Right cardiac atrium (tissue), 5 donors: ENCODE measurements at regions not wholly inside any gene's neighbourhood (a gene's known extent, or its start where the extent isn't known, plus 50 kb on each side); places are given as distances from the start of the nearest gene placed in this dataset.

ENCODE experiments used
- ATAC-seq, 2 donors: fragments of 200-7000 bp; cut with Tn5 transposase; one replicate each; pipeline versions ENCODE4 v1.8.0 to v1.9.1; 2020; ENCODE audit warnings: moderate library complexity in 2 of 2, mild to moderate bottlenecking in 1 of 2
- DNase-seq, 3 donors: peaks; one replicate each; pipeline ENCODE4 v3.0.0-alpha.2; 2020
- H3K27ac ChIP-seq: one replicate; pipeline ENCODE4 v1.5.1; 2013; ENCODE audit warnings: mild to moderate bottlenecking, low read length, control low read depth, moderate library complexity
- H3K27me3 ChIP-seq: one replicate; pipeline ENCODE4 v1.6.1; 2013; ENCODE audit not compliant: control insufficient read depth, insufficient read depth
- H3K4me1 ChIP-seq: one replicate; pipeline ENCODE4 v1.6.1; 2013; ENCODE audit warnings: low read length; ENCODE audit not compliant: control insufficient read depth, insufficient read depth
- H3K4me3 ChIP-seq: one replicate; pipeline ENCODE4 v1.5.1; 2013; ENCODE audit warnings: low read length, control low read depth
- H3K9me3 ChIP-seq: one replicate; pipeline ENCODE4 v1.6.1; 2013; ENCODE audit warnings: low read length; ENCODE audit not compliant: control insufficient read depth
- WGBS: extraction: QIAGEN DNeasy Blood & Tissue Kit; methylation state at CpG from one replicate; pipeline ENCODE4 v1.1.7; 2013; 5-methylcytosine and 5-hydroxymethylcytosine counted together
- intact Hi-C, 4 donors: fragments of 100-400 bp; cut with DNase I; formaldehyde crosslinking; loops; one replicate each; pipeline versions ENCODE4 v1.11.0 to v1.14.0; 2022 to 2023
- donor health status: healthy with polysubstance abuse.
- donor health status: DM: no; HTN: yes; CAD: no.
- donor health status: DM: no; HTN: no; CAD: no.
- donor health status: DM: no; HTN: yes; CAD: no; lungs with severe emphysema.
- donor health status: DM: yes; HTN: yes; CAD: no.

GRCh38 chr5:133705331-133705730, 93.0 kb upstream of the FSTL4 start:
- H3K4me1 ChIP-seq = no peaks in the 10 kb centered on the region
- H3K27ac ChIP-seq = no peak overlapping the region
- intact Hi-C loops = no loop called here
- no peak overlapping the region for H3K4me3 ChIP-seq
- no peaks in the 10 kb centered on the region for H3K27me3 ChIP-seq
- WGBS = 88% methylated on average over 3 of the region's 3 CpGs
- no peak for ATAC-seq
- H3K9me3 ChIP-seq = no peaks in the 10 kb centered on the region
- no peak for DNase-seq

DNA sequence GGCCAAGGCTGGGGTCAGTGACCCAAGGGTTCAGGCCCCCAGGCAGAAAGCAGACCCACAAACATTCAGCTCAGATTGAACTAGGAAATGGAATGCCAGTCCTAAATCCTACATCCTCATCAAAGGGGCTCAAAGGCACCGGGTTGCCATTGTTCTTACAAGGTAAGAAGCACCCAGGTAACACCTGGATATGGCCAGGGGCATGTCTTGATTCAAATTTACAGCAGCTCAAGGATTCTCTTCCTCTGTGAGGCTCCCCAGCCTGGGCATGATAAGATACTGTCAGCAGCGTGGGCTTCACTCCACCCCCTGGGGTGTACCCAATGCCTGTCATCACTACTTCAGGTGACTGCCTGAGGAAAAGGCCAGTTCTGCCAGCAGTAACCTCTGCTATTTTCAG, 92.1 kb upstream of the FSTL4 start:
- Histone ChIP-seq H3K27me3 (no peaks in the 10 kb centered on the region), H3K4me1 (no peaks in the 10 kb centered on the region), H3K4me3 (no peak overlapping the region), H3K9me3 (no peaks in the 10 kb centered on the region), H3K27ac (no peak overlapping the region)
- intact Hi-C loops = no loop called here
- DNase-seq (no peak), ATAC-seq (no peak)
- 62% methylated on average over 2 of the region's 2 CpGs for WGBS

- intact Hi-C loops = no loop called here
Measured at GRCh38 chr5:133703935-133704334, 91.6 kb upstream of the FSTL4 start.

DNA sequence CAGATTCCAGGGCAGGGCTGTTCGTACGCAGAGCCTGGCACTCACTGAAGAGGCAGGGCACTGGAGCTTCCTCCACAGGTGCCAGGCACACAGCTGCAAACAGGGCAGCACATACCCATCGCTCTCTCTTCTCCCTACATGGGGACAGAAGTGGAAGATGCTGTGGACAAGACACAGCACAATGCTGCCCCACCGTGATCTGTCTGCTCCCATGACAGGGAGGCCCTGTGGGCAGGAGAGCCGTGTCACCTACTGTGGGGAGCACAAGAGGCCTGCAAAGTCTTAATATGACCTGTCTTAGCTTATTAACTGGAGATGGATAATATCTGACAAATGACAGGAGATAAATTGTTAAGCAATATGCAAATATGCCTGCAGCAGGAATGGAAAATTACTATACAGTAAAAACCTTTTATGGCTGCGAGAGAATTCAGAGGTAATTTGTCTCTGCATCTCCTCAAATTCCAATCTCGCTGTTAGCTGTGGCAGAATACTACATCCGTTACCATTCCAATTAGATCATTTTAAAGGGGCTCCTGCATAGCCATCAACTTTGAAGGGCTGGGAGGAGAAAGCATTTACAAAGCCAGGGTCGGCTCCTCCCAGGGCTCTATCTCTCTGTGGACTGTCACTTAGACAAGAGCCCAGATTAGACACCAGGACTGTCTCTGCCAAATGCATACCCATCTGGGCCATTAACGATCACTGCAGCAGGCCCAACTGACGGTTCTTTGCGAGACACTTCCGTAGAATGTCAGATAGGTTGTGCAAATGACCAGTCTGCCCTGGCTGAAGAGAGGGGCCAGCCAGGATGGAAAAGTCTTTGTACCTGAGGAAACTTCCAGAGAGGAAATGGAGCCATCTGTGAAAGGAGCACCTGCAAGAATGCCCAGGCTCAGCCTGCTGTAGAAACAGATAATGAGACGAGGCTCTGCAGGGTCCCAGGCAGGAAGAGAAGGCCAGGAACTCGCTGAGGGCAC, 90.7 kb upstream of the FSTL4 start:
- intact Hi-C loops = no loop called here
- ATAC-seq (no peak), DNase-seq (no peak)
- no peak overlapping the region for H3K27ac ChIP-seq
- no peaks in the 10 kb centered on the region for H3K9me3 ChIP-seq
- no peaks in the 10 kb centered on the region for H3K4me1 ChIP-seq
- H3K27me3 ChIP-seq = no peaks in the 10 kb centered on the region
- WGBS = 65% methylated on average over 15 of the region's 15 CpGs
- no peak overlapping the region for H3K4me3 ChIP-seq

More at GRCh38 chr5:133703935-133704334, 91.6 kb upstream of the FSTL4 start:
- DNase-seq (no peak), ATAC-seq (no peak)
- no peaks in the 10 kb centered on the region for H3K27me3 ChIP-seq
- WGBS = 73% methylated on average over 1 of the region's 1 CpG
- H3K4me1 ChIP-seq = no peaks in the 10 kb centered on the region
- no peak overlapping the region for H3K27ac ChIP-seq
- no peak overlapping the region for H3K4me3 ChIP-seq
- H3K9me3 ChIP-seq = no peaks in the 10 kb centered on the region

DNA sequence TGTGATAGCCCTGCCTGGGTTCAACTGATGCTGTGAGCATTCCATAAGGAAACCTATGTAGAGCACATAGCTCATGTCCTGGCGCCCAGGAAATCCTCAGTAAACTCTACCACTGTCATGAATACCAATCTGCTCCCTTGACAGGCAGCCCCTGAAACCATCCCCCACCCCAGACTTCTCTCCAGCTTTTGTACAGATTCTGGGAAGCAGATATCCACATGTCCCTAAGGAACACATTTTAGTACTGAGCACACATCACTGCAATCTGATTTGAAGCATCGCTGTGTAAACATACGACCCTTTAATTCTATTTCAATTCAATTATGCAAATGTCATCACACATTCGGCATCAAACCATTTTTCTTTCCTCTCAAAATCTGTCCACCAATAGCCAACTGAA, 89.5 kb upstream of the FSTL4 start:
- WGBS = 88% methylated on average over 4 of the region's 4 CpGs
- intact Hi-C loops = no loop called here
- H3K27me3 ChIP-seq = no peaks in the 10 kb centered on the region
- ATAC-seq (no peak), DNase-seq (no peak)
- no peak overlapping the region for H3K4me3 ChIP-seq
- H3K4me1 ChIP-seq = no peaks in the 10 kb centered on the region
- no peak overlapping the region for H3K27ac ChIP-seq
- no peaks in the 10 kb centered on the region for H3K9me3 ChIP-seq

DNA sequence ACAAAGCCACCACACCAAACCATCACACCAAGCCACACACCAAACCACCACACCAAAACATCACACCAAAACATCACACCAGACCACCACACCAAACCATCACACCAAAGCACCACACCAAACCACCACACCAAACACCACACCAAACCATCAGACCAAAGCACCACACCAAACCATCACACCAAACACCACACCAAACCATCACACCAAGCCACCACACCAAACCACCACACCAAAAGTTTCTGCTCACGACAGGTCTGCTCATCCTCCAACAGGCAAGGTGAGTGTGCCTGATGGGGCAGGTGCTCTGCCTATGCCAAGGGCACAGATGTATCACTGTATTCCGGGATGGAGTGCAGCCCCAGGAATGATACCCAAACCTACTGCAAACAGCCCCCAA, 87.9 kb upstream of the FSTL4 start:
- DNase-seq (no peak), ATAC-seq (no peak)
- 70% methylated on average over 2 of the region's 2 CpGs for WGBS
- intact Hi-C loops = no loop called here
- H3K4me1 ChIP-seq = no peaks in the 10 kb centered on the region
- no peaks in the 10 kb centered on the region for H3K9me3 ChIP-seq
- no peak overlapping the region for H3K4me3 ChIP-seq
- no peak overlapping the region for H3K27ac ChIP-seq
- H3K27me3 ChIP-seq = no peaks in the 10 kb centered on the region

GRCh38 chr5:133698646-133699526, 86.5 kb upstream of the FSTL4 start:
- intact Hi-C loops = no loop called here
- no peak overlapping the region for H3K27ac ChIP-seq
- WGBS = 88% methylated on average over 10 of the region's 10 CpGs
- ATAC-seq (no peak), DNase-seq (no peak)
- H3K9me3 ChIP-seq = no peaks in the 10 kb centered on the region
- H3K27me3 ChIP-seq = no peaks in the 10 kb centered on the region
- H3K4me3 ChIP-seq = no peak overlapping the region
- no peaks in the 10 kb centered on the region for H3K4me1 ChIP-seq

GRCh38 chr5:133698259-133698554, 85.9 kb upstream of the FSTL4 start:
- Histone ChIP-seq H3K4me1 (no peaks in the 10 kb centered on the region), H3K4me3 (no peak overlapping the region), H3K27me3 (no peaks in the 10 kb centered on the region), H3K27ac (no peak overlapping the region), H3K9me3 (no peaks in the 10 kb centered on the region)
- DNase-seq (no peak), ATAC-seq (no peak)
- 94% methylated on average over 3 of the region's 3 CpGs for WGBS
- intact Hi-C loops = no loop called here

GRCh38 chr5:133697536-133698258, 85.4 kb upstream of the FSTL4 start:
- ATAC-seq = no peak
- H3K27ac ChIP-seq = no peak overlapping the region
- no peaks in the 10 kb centered on the region for H3K4me1 ChIP-seq
- no peak for DNase-seq
- intact Hi-C loops = no loop called here
- H3K27me3 ChIP-seq = no peaks in the 10 kb centered on the region
- H3K9me3 ChIP-seq = no peaks in the 10 kb centered on the region
- no peak overlapping the region for H3K4me3 ChIP-seq
- WGBS = 60% methylated on average over 8 of the region's 8 CpGs

- H3K27me3 ChIP-seq = no peaks in the 10 kb centered on the region
- intact Hi-C loops = no loop called here
- 93% methylated on average over 10 of the region's 10 CpGs for WGBS
- H3K4me3 ChIP-seq = no peak overlapping the region
- H3K9me3 ChIP-seq = no peaks in the 10 kb centered on the region
- H3K4me1 ChIP-seq = no peaks in the 10 kb centered on the region
- DNase-seq = no peak
- H3K27ac ChIP-seq = no peak overlapping the region
- ATAC-seq = no peak
Measured at GRCh38 chr5:133696782-133697507, 84.6 kb upstream of the FSTL4 start.
